Right ventricle myocardium inferior (tissue), 1 donor: ENCODE measurements at regions not wholly inside any gene's neighbourhood (a gene's known extent, or its start where the extent isn't known, plus 50 kb on each side); places are given as distances from the start of the nearest gene placed in this dataset.
"Not testable (repeated sequence)": the region's sequence is repeated elsewhere in the genome, so short reads cannot be mapped to it uniquely, and the experiment has no call there.

Experiments
- ATAC-seq: fragments of 200-7000 bp; cut with Tn5 transposase; one replicate; pipeline ENCODE4 v1.9.1; 2020; ENCODE audit warnings: mild to moderate bottlenecking, moderate library complexity
- DNase-seq: peaks from one replicate; pipeline ENCODE4 v3.0.0; 2021; ENCODE audit errors: missing footprints
- intact Hi-C: fragments of 100-400 bp; cut with DNase I; formaldehyde crosslinking; loops from one replicate; pipeline ENCODE4 v1.11.0; 2022
- donor health status: DM: no; HTN: yes; CAD: no; lungs with severe emphysema.

- intact Hi-C loops, ATAC-seq: not testable (repeated sequence)
These were observed 108.0 kb upstream of the PLGLB2 start for GRCh38 chr2:87639801-87640440.

GRCh38 chr2:87640961-87641563 lies 106.8 kb upstream of the PLGLB2 start:
- DNase-seq, ATAC-seq: not testable (repeated sequence)

More at GRCh38 chr2:87639801-87640440, 108.0 kb upstream of the PLGLB2 start:
- DNase-seq, result not testable (repeated sequence)

GRCh38 chr2:87643165-87643564 lies 104.7 kb upstream of the PLGLB2 start:
- intact Hi-C loops, DNase-seq, ATAC-seq: not testable (repeated sequence)

More at GRCh38 chr2:87640961-87641563, 106.8 kb upstream of the PLGLB2 start:
- intact Hi-C loops, result not testable (repeated sequence)

- DNase-seq, ATAC-seq, intact Hi-C loops: not testable (repeated sequence)
These were observed 100.0 kb upstream of the PLGLB2 start for GRCh38 chr2:87647737-87648498.

GRCh38 chr2:87648815-87649214 lies 99.1 kb upstream of the PLGLB2 start:
- DNase-seq, ATAC-seq, intact Hi-C loops: not testable (repeated sequence)

- ATAC-seq, intact Hi-C loops, DNase-seq: not testable (repeated sequence)
These were observed 98.0 kb upstream of the PLGLB2 start for GRCh38 chr2:87649871-87650270.

GRCh38 chr2:87650837-87651236 lies 97.0 kb upstream of the PLGLB2 start:
- DNase-seq, ATAC-seq, intact Hi-C loops: not testable (repeated sequence)

GRCh38 chr2:87651589-87651988 lies 96.3 kb upstream of the PLGLB2 start:
- ATAC-seq, DNase-seq, intact Hi-C loops: not testable (repeated sequence)

- ATAC-seq, intact Hi-C loops, DNase-seq: not testable (repeated sequence)
These were observed 94.5 kb upstream of the PLGLB2 start for GRCh38 chr2:87653373-87653772.

- ATAC-seq, intact Hi-C loops, DNase-seq: not testable (repeated sequence)
These were observed 93.6 kb upstream of the PLGLB2 start for GRCh38 chr2:87654136-87654814.

GRCh38 chr2:87657915-87658314 lies 90.0 kb upstream of the PLGLB2 start:
- DNase-seq, ATAC-seq, intact Hi-C loops: not testable (repeated sequence)

- intact Hi-C loops, ATAC-seq, DNase-seq: not testable (repeated sequence)
These were observed 89.5 kb upstream of the PLGLB2 start for GRCh38 chr2:87658357-87658756.

- peak; percentile 68 for ATAC-seq
- intact Hi-C loops, DNase-seq: not testable (repeated sequence)
These were observed 88.9 kb upstream of the PLGLB2 start for GRCh38 chr2:87658976-87659375.

GRCh38 chr2:87660164-87660563 lies 87.7 kb upstream of the PLGLB2 start:
- intact Hi-C loops, ATAC-seq, DNase-seq: not testable (repeated sequence)

- ATAC-seq, DNase-seq, intact Hi-C loops: not testable (repeated sequence)
These were observed 85.3 kb upstream of the PLGLB2 start for GRCh38 chr2:87662316-87663290.

- ATAC-seq, intact Hi-C loops: not testable (repeated sequence)
These were observed 84.5 kb upstream of the PLGLB2 start for GRCh38 chr2:87663347-87663746.

GRCh38 chr2:87667027-87667426 lies 80.9 kb upstream of the PLGLB2 start:
- ATAC-seq, intact Hi-C loops, DNase-seq: not testable (repeated sequence)

More at GRCh38 chr2:87663347-87663746, 84.5 kb upstream of the PLGLB2 start:
- not testable (repeated sequence) for DNase-seq
